CD14-positive monocyte (primary cell): ENCODE measurements at regions not wholly inside any gene's neighbourhood (a gene's known extent, or its start where the extent isn't known, plus 50 kb on each side); places are given as distances from the start of the nearest gene placed in this dataset.

Source experiments
- DNase-seq, 3 donors: peaks; one replicate each; pipeline ENCODE4 v3.0.0-alpha.2; 2011 to 2022
- H2AFZ ChIP-seq: 2 replicates; pipeline ENCODE4 v1.6.0; 2012; ENCODE audit warnings: mild to moderate bottlenecking, low read depth, low read length, inconsistent platforms; ENCODE audit not compliant: insufficient read depth, poor library complexity, severe bottlenecking
- H3K27ac ChIP-seq, 2 donors: 1 replicate in 1 of 2; 2 replicates in 1 of 2; pipeline ENCODE4 v1.5.1; 2012 to 2013; ENCODE audit warnings: low read length in 2 of 2, control low read depth in 1 of 2, inconsistent platforms in 1 of 2, low read depth in 1 of 2, mild to moderate bottlenecking in 1 of 2
- H3K27me3 ChIP-seq, 2 donors: one replicate each; pipeline versions ENCODE4 v1.6.0 to v1.6.1; 2011 to 2013; ENCODE audit warnings: low read length in 2 of 2; ENCODE audit not compliant: control insufficient read depth in 2 of 2, insufficient read depth in 2 of 2
- H3K36me3 ChIP-seq, 2 donors: replicated peaks in 1 of 2; 1 replicate in 1 of 2; 2 replicates in 1 of 2; pipeline versions ENCODE4 v1.5.1 to v1.6.1; 2012 to 2013; ENCODE audit warnings: low read length in 2 of 2, control low read depth in 1 of 2, inconsistent platforms in 1 of 2, mild to moderate bottlenecking in 1 of 2; ENCODE audit not compliant: insufficient read depth in 2 of 2, control insufficient read depth in 1 of 2
- H3K4me1 ChIP-seq, 2 donors: 1 replicate in 1 of 2; 2 replicates in 1 of 2; pipeline versions ENCODE4 v1.5.1 to v1.6.1; 2012 to 2013; ENCODE audit warnings: low read length in 2 of 2, control low read depth in 1 of 2, inconsistent platforms in 1 of 2, mild to moderate bottlenecking in 1 of 2, moderate library complexity in 1 of 2; ENCODE audit not compliant: insufficient read depth in 2 of 2, control insufficient read depth in 1 of 2
- H3K4me2 ChIP-seq: replicated peaks from 2 replicates; pipeline ENCODE3; 2012; ENCODE audit warnings: low read length, moderate library complexity, mild to moderate bottlenecking; ENCODE audit not compliant: poor library complexity, severe bottlenecking; ENCODE audit errors: extremely low read depth
- H3K4me3 ChIP-seq, 3 experiments: fragments of 200-600 bp in 1 of 3; sonication (generic) in 1 of 3; replicated peaks in 1 of 3; 1 replicate in 2 of 3; 2 replicates in 1 of 3; pipeline ENCODE4 v1.5.1; 2011 to 2013; ENCODE audit warnings: low read length in 3 of 3, mild to moderate bottlenecking in 3 of 3, control low read depth in 2 of 3, low read depth in 2 of 3, inconsistent platforms in 1 of 3, moderate library complexity in 1 of 3
- H3K79me2 ChIP-seq: 2 replicates; pipeline ENCODE4 v1.6.0; 2012; ENCODE audit warnings: mild to moderate bottlenecking, control low read depth, inconsistent platforms, low read length, moderate library complexity; ENCODE audit not compliant: insufficient read depth
- H3K9ac ChIP-seq: 2 replicates; pipeline ENCODE4 v1.6.0; 2017; ENCODE audit warnings: low read length, mild to moderate bottlenecking; ENCODE audit not compliant: insufficient read depth, poor library complexity, severe bottlenecking
- H3K9me3 ChIP-seq, 2 donors: replicated peaks in 1 of 2; 1 replicate in 1 of 2; 2 replicates in 1 of 2; pipeline versions ENCODE4 v1.5.1 to v1.6.1; 2012 to 2013; ENCODE audit warnings: low read length in 2 of 2, control low read depth in 1 of 2; ENCODE audit not compliant: control insufficient read depth in 1 of 2, insufficient read depth in 1 of 2
- H4K20me1 ChIP-seq: 2 replicates; pipeline ENCODE4 v1.6.0; 2012; ENCODE audit warnings: mild to moderate bottlenecking, low read length, control low read depth, moderate library complexity; ENCODE audit not compliant: insufficient read depth
- H3K27ac Mint-ChIP-seq, 7 donors: one replicate each; pipeline ENCODE4 v1.8.0; 2020; ENCODE audit warnings: mild to moderate bottlenecking in 7 of 7, mixed read lengths in 7 of 7, moderate library complexity in 6 of 7, inconsistent platforms in 2 of 7
- H3K27me3 Mint-ChIP-seq, 3 donors: one replicate each; pipeline ENCODE4 v1.8.0; 2021 to 2022; ENCODE audit warnings: low read depth in 3 of 3, mild to moderate bottlenecking in 3 of 3, mixed read lengths in 3 of 3, moderate library complexity in 3 of 3, inconsistent platforms in 1 of 3
- H3K36me3 Mint-ChIP-seq, 2 donors: one replicate each; pipeline ENCODE4 v1.8.0; 2020; ENCODE audit warnings: mixed read lengths in 2 of 2, inconsistent platforms in 1 of 2, mild to moderate bottlenecking in 1 of 2
- H3K4me1 Mint-ChIP-seq: one replicate; pipeline ENCODE4 v1.8.0; 2020; ENCODE audit warnings: mild to moderate bottlenecking, mixed read lengths
- H3K4me3 Mint-ChIP-seq, 2 donors: one replicate each; pipeline ENCODE4 v1.8.0; 2020; ENCODE audit warnings: mild to moderate bottlenecking in 2 of 2, mixed read lengths in 2 of 2, moderate library complexity in 1 of 2
- H3K9me3 Mint-ChIP-seq, 7 donors: one replicate each; pipeline ENCODE4 v1.8.0; 2020 to 2022; ENCODE audit warnings: mixed read lengths in 7 of 7, mild to moderate bottlenecking in 6 of 7, moderate library complexity in 6 of 7, inconsistent platforms in 2 of 7
- WGBS: methylation state at CpG from one replicate; pipeline ENCODE4 v1.1.5; 2013; ENCODE audit warnings: missing lambda C conversion rate; ENCODE audit not compliant: insufficient coverage; 5-methylcytosine and 5-hydroxymethylcytosine counted together
- intact Hi-C, 2 donors: fragments of 100-400 bp; cut with micrococcal nuclease; formaldehyde crosslinking; loops; one replicate each; pipeline versions ENCODE4 v1.15.0 to v1.15.1; 2023
- TF ChIP-seq, protein P1 (sequence below): fragments of 200-600 bp; IDR thresholded peaks from one replicate; pipeline ENCODE4 v1.8.0; 2022; ENCODE audit warnings: antibody characterized with exemption, mild to moderate bottlenecking

DNA sequence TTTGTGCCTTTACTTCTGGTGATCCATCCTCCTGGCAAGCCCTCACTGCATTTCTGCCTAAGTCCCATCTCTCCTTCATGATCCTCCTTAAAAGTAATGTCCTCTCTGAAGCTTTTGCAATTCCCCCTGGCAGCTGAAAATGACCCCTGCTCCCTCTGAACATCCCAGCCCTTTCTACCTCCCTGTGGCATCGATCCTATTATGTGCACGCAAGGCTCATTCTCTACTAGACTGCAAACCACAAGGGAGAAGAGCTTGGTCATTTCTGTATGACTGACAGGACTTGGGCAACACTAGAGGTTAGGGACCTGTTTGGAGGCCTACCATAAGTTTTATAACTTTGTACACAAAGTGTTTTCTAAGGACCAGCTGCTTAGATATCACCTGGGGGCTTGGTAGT lies 50.8 kb upstream of the RAP2C start:
- WGBS = no CpG with 5 or more reads among the region's 2 CpGs
- Histone ChIP-seq H3K79me2 (no peaks in the 10 kb centered on the region), H2AFZ (no peak overlapping the region), H3K4me2 (no peak overlapping the region), H3K9me3 (no peaks in the 10 kb centered on the region), H3K4me1 (no peaks in the 10 kb centered on the region), H3K4me3 (no peak overlapping the region), H3K9ac (no peak overlapping the region), H3K27ac (no peak overlapping the region), H4K20me1 (no peaks in the 10 kb centered on the region), H3K36me3 (no peaks in the 10 kb centered on the region), H3K27me3 (peaks cover 0 to 9% of the 10 kb centered on the region in 2 donors)
- peak overlapping the region in 1 of 7 donors; percentile 78 for H3K27ac Mint-ChIP-seq
- peaks cover 0 to 13% (median 0%) of the 10 kb centered on the region in 3 donors for H3K27me3 Mint-ChIP-seq
- intact Hi-C loops = no loop called here
- H3K4me1 Mint-ChIP-seq = peaks cover 3% of the 10 kb centered on the region
- TF ChIP-seq, protein P1, sequence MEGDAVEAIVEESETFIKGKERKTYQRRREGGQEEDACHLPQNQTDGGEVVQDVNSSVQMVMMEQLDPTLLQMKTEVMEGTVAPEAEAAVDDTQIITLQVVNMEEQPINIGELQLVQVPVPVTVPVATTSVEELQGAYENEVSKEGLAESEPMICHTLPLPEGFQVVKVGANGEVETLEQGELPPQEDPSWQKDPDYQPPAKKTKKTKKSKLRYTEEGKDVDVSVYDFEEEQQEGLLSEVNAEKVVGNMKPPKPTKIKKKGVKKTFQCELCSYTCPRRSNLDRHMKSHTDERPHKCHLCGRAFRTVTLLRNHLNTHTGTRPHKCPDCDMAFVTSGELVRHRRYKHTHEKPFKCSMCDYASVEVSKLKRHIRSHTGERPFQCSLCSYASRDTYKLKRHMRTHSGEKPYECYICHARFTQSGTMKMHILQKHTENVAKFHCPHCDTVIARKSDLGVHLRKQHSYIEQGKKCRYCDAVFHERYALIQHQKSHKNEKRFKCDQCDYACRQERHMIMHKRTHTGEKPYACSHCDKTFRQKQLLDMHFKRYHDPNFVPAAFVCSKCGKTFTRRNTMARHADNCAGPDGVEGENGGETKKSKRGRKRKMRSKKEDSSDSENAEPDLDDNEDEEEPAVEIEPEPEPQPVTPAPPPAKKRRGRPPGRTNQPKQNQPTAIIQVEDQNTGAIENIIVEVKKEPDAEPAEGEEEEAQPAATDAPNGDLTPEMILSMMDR = no peak
- H3K9me3 Mint-ChIP-seq = no peaks in the 10 kb centered on the region
- DNase-seq = no peak
- H3K4me3 Mint-ChIP-seq = no peak overlapping the region
- H3K36me3 Mint-ChIP-seq = no peaks in the 10 kb centered on the region
